ENCODE measurements at regions not wholly inside any gene's neighbourhood (a gene's known extent, or its start where the extent isn't known, plus 50 kb on each side); places are given as distances from the start of the nearest gene placed in this dataset.

- H3K36me3 Mint-ChIP-seq (ENCODE audit: low read depth): no peaks in the 10 kb centered on the region
- H3K27me3 Mint-ChIP-seq (ENCODE audit: insufficient read depth): no peaks in the 10 kb centered on the region; the same call in none of the 2 replicates
- TF ChIP-seq CTCF (IDR thresholded peaks at IDR 0.05): no peak
- H3K4me3 Mint-ChIP-seq: peak overlapping the region; percentile 83
- peak; percentile 77 for DNase-seq
- H3K4me1 Mint-ChIP-seq (ENCODE audit: low read depth): peaks cover 59% of the 10 kb centered on the region
- H3K9me3 Mint-ChIP-seq: no peaks in the 10 kb centered on the region
- H3K27ac Mint-ChIP-seq: peak overlapping the region; percentile 98
Measured at GRCh38 chr4:187480146-187481145, 515.1 kb upstream of the ZFP42 start.

DNA sequence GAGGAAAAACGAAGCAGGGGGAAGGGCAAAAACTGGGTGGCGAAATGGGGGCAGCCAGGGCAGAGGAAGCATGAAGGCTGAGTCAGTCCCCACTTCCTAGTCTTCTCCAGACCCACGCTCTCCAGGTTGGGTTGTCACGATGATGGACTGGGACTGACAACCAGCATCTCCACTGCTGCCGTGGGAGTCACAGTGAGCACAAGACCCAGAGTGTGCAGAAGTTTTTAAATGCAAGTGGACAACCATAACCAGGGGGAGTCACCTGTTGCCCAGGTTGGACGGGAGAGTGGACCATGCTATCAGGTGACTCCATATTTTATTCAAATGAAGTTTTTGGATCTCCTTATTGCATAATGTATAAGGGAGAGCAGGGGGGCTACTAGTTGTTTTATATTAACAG, 511.4 kb upstream of the ZFP42 start:
- Mint-ChIP-seq H3K4me1 (ENCODE audit: low read depth) (peaks cover 27% of the 10 kb centered on the region), H3K27ac (no peak overlapping the region), H3K27me3 (ENCODE audit: insufficient read depth) (no peaks in the 10 kb centered on the region; the same call in none of the 2 replicates), H3K36me3 (ENCODE audit: low read depth) (peaks cover 12% of the 10 kb centered on the region), H3K9me3 (peaks cover 15% of the 10 kb centered on the region), H3K4me3 (no peak overlapping the region)
- DNase-seq: no peak
- TF ChIP-seq CTCF (IDR thresholded peaks at IDR 0.05): no peak

GRCh38 chr4:187485676-187486075, 509.9 kb upstream of the ZFP42 start:
- H3K4me3 Mint-ChIP-seq: no peak overlapping the region
- peaks cover 21% of the 10 kb centered on the region for H3K9me3 Mint-ChIP-seq
- H3K27me3 Mint-ChIP-seq (ENCODE audit: insufficient read depth): no peaks in the 10 kb centered on the region; the same call in none of the 2 replicates
- peaks cover 18% of the 10 kb centered on the region for H3K36me3 Mint-ChIP-seq (ENCODE audit: low read depth)
- peaks cover 12% of the 10 kb centered on the region for H3K4me1 Mint-ChIP-seq (ENCODE audit: low read depth)
- DNase-seq: no peak
- no peak overlapping the region for H3K27ac Mint-ChIP-seq
- no peak for TF ChIP-seq CTCF (IDR thresholded peaks at IDR 0.05)

DNA sequence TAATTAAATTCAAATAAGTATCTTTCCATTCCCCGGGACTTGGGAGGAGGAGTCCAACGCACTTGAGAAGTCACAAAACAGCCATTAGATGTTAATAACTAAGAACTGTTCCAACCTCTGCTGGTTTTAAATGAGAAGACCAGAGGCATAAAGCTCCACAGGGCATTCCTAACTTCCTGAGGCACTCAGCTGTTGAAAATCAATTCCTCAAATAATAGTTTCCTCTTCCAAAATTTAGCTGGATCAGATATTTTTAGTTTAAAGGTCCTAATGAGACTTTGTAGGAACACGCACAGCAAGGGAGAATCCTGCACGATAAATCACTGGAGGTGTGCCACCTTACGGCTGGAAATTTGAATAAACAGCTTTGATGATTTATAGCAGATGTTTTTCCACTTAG, 504.3 kb upstream of the ZFP42 start:
- Mint-ChIP-seq H3K36me3 (ENCODE audit: low read depth) (peaks cover 18% of the 10 kb centered on the region), H3K27ac (no peak overlapping the region), H3K27me3 (ENCODE audit: insufficient read depth) (no peaks in the 10 kb centered on the region; the same call in 1 of the 2 replicates), H3K4me3 (no peak overlapping the region), H3K4me1 (ENCODE audit: low read depth) (peaks cover 24% of the 10 kb centered on the region), H3K9me3 (peaks cover 21% of the 10 kb centered on the region)
- TF ChIP-seq CTCF (IDR thresholded peaks at IDR 0.05): no peak
- DNase-seq: no peak

- H3K4me1 Mint-ChIP-seq (ENCODE audit: low read depth): peaks cover 24% of the 10 kb centered on the region
- DNase-seq: no peak
- no peaks in the 10 kb centered on the region; the same call in 1 of the 2 replicates for H3K27me3 Mint-ChIP-seq (ENCODE audit: insufficient read depth)
- H3K27ac Mint-ChIP-seq: no peak overlapping the region
- no peak for TF ChIP-seq CTCF (IDR thresholded peaks at IDR 0.05)
- H3K4me3 Mint-ChIP-seq: no peak overlapping the region
- H3K36me3 Mint-ChIP-seq (ENCODE audit: low read depth): peaks cover 18% of the 10 kb centered on the region
- H3K9me3 Mint-ChIP-seq: peaks cover 21% of the 10 kb centered on the region
Measured at GRCh38 chr4:187491959-187492358, 503.6 kb upstream of the ZFP42 start.

Data from HFFc6 (cell line).